Muscle of leg (tissue), 3 donors: ENCODE measurements at regions not wholly inside any gene's neighbourhood (a gene's known extent, or its start where the extent isn't known, plus 50 kb on each side); places are given as distances from the start of the nearest gene placed in this dataset.

Experiments
- DNase-seq: peaks from one replicate; pipeline ENCODE4 v3.0.0; 2013
- H3K27ac ChIP-seq: one replicate; pipeline ENCODE4 v1.5.1; 2013; ENCODE audit warnings: mild to moderate bottlenecking, low read length, control low read depth
- H3K27me3 ChIP-seq: one replicate; pipeline ENCODE4 v1.6.1; 2013; ENCODE audit warnings: low read length; ENCODE audit not compliant: control insufficient read depth, insufficient read depth
- H3K36me3 ChIP-seq: one replicate; pipeline ENCODE4 v1.6.1; 2013; ENCODE audit warnings: low read length; ENCODE audit not compliant: control insufficient read depth, insufficient read depth
- H3K4me1 ChIP-seq: one replicate; pipeline ENCODE4 v1.6.1; 2013; ENCODE audit warnings: low read length; ENCODE audit not compliant: control insufficient read depth, insufficient read depth
- H3K4me3 ChIP-seq: one replicate; pipeline ENCODE4 v1.5.1; 2013; ENCODE audit warnings: low read length, control low read depth
- H3K9me3 ChIP-seq: replicated peaks from 2 replicates; pipeline ENCODE4 v1.6.1; 2013; ENCODE audit warnings: low read depth, low read length; ENCODE audit not compliant: control insufficient read depth
- WGBS: methylation state at CpG from one replicate; pipeline ENCODE4 v1.1.5; 2013; ENCODE audit warnings: missing lambda C conversion rate; ENCODE audit not compliant: insufficient coverage; 5-methylcytosine and 5-hydroxymethylcytosine counted together

GRCh38 chr15:39132070-39132469 lies 448.8 kb upstream of the THBS1 start:
- no CpG with 5 or more reads among the region's 3 CpGs for WGBS
- Histone ChIP-seq H3K27me3 (no peaks in the 10 kb centered on the region), H3K27ac (no peak overlapping the region), H3K4me3 (no peak overlapping the region), H3K4me1 (peaks cover 3% of the 10 kb centered on the region), H3K36me3 (no peaks in the 10 kb centered on the region), H3K9me3 (no peaks in the 10 kb centered on the region)
- DNase-seq: no peak

GRCh38 chr15:39132954-39133600 lies 447.8 kb upstream of the THBS1 start:
- 67% methylated on average over 1 of the region's 2 CpGs for WGBS
- H3K4me1 ChIP-seq: peaks cover 3% of the 10 kb centered on the region
- no peak overlapping the region for H3K27ac ChIP-seq
- H3K36me3 ChIP-seq: no peaks in the 10 kb centered on the region
- no peaks in the 10 kb centered on the region for H3K27me3 ChIP-seq
- no peaks in the 10 kb centered on the region for H3K9me3 ChIP-seq
- H3K4me3 ChIP-seq: no peak overlapping the region
- no peak for DNase-seq

DNA sequence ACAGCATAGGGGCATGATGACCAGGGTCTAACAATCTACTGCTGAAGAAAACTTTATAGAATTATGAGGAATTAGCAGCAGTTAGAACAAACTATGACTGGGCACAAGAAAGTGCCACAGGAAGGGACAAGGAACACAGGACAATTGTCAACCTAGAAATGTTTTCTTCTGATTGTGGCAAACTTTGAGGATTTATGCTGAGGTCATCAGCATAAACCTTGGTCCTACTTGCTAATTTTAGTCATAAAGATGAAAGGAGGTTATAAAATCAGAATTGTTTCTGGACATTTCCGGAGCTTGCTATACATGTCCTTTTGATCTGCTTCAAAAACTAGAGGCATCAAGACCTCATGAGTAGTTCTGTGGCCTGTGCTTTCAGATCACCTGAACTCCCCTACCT lies 446.6 kb upstream of the THBS1 start:
- Histone ChIP-seq H3K4me3 (no peak overlapping the region), H3K4me1 (no peaks in the 10 kb centered on the region), H3K27ac (no peak overlapping the region), H3K9me3 (no peaks in the 10 kb centered on the region), H3K36me3 (no peaks in the 10 kb centered on the region), H3K27me3 (no peaks in the 10 kb centered on the region)
- 86% methylated on average over 1 of the region's 1 CpG for WGBS
- no peak for DNase-seq

DNA sequence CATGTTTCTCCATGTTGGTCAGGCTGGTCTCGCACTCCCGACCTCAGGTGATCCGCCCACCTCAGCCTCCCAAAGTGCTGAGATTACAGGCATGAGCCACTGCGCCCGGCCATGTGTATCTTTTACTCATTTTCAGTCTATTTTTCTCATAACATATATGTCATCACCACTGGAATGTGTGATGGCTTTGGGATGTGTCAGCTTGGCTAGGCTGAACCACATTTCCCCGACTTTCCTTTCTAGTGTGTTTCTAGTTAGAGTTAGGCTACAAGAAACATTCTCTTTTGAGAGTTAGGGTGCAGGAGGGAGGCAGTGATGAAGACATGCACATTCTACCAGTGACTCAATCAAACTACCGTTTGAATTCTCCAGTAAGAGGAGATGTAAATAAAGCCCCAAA lies 444.9 kb upstream of the THBS1 start:
- no peak overlapping the region for H3K4me3 ChIP-seq
- H3K9me3 ChIP-seq: no peaks in the 10 kb centered on the region
- WGBS: no CpG with 5 or more reads among the region's 7 CpGs
- peaks cover 8% of the 10 kb centered on the region for H3K4me1 ChIP-seq
- no peaks in the 10 kb centered on the region for H3K27me3 ChIP-seq
- no peaks in the 10 kb centered on the region for H3K36me3 ChIP-seq
- no peak for DNase-seq
- no peak overlapping the region for H3K27ac ChIP-seq

DNA sequence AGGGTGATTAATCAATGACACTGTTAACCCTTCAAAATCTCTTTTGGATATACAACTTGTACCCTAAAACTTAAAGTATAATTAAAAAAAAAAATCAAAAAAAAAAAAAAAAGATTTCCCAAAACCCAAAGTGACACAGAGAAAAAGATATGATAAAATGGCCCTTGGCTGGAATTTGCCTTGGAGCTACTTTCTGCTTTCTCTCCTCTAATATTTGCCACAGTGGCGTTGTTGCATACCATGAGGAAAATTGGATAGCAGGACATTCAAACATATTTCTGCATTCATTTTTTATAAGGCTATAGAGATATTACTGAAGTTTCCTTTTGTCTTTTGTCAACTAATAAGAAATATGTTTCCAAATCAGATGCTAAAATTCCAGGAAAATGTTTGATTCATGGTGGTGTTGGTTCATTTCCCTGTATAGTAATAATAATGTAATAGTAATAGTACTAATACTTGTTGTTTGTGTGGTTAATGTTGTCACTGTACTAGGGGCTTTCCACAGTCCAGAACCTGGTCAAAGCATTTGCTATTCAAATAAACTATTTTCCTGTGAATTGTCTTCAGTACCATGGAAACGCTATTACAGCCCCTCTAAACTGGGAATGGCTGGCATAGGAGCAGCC lies 441.3 kb upstream of the THBS1 start:
- Histone ChIP-seq H3K27ac (no peak overlapping the region), H3K36me3 (no peaks in the 10 kb centered on the region), H3K27me3 (no peaks in the 10 kb centered on the region), H3K4me1 (peaks cover 9% of the 10 kb centered on the region), H3K9me3 (no peaks in the 10 kb centered on the region), H3K4me3 (no peak overlapping the region)
- no peak for DNase-seq
- whole genome bisulfite sequencing: 40% methylated on average over 1 of the region's 2 CpGs

DNA sequence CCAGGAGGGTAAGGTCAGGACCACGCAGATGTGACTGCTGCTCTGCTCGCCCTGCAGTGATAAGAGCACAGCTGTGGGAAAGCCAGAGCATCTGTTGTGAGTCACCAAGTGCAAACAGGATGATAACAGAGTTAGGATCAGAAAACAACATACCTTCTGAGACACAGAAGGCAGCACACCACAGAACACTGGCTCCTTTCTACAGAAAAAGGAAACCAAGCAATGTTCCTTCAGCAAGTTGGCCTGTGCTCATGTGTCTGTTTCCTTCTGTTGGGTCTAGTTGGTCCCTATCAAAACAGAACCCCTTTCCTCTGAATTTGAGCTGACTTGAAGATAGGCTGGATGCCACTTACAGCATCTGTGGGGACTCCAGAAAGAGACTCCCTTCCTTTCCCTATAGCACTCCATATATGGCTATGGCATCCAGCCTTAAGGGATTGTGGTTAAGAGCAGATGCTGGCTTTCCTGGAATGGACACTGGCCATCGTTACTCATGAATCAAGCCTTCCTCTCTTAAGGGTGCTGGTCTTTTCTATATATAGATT lies 440.7 kb upstream of the THBS1 start:
- peaks cover 9% of the 10 kb centered on the region for H3K4me1 ChIP-seq
- H3K4me3 ChIP-seq: no peak overlapping the region
- WGBS: no CpG with 5 or more reads among the region's 3 CpGs
- peak; percentile 55 for DNase-seq
- no peaks in the 10 kb centered on the region for H3K36me3 ChIP-seq
- H3K27me3 ChIP-seq: no peaks in the 10 kb centered on the region
- H3K27ac ChIP-seq: peak overlapping the region; percentile 74
- no peaks in the 10 kb centered on the region for H3K9me3 ChIP-seq

DNA sequence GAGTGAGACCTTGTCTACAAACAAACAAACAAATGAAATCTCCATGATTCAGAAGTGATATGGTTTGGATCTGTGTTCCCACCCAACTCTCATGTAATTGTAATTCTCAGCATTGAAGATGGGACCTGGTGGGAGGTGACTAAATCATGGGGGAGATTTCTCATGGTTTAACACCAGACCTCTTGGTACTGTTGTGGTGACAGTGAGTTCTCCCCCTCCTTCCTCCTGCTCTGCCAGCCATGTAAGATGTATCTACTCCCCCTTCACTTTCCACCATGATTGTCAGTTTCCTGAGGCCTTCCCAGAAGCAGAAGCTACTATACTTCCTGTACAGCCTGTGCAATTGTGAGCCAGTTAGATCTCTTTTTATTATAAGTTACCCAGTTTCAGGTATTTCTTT lies 438.4 kb upstream of the THBS1 start:
- no peak for DNase-seq
- Histone ChIP-seq H3K27me3 (no peaks in the 10 kb centered on the region), H3K9me3 (no peaks in the 10 kb centered on the region), H3K27ac (no peak overlapping the region), H3K36me3 (no peaks in the 10 kb centered on the region), H3K4me3 (no peak overlapping the region), H3K4me1 (peaks cover 9% of the 10 kb centered on the region)

DNA sequence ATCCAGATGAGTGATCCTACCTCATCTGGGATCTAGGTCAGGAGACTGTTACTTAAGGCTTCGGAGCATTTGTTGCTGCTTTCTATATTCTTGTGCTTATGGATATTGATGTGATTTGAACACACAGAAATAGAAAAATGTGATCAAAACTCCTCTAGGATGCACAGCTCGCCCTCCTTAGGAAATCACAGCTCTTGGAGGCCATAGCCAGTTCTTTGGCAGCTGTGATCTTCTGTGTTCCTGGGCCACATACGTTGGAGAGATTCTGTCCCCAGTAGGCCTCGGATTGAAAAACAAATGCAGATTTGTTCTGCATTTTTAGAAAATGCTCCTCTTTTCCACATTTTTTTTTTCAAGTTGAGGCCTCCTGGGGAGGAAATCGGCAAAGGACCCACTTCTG lies 437.4 kb upstream of the THBS1 start:
- WGBS: 42% methylated on average over 2 of the region's 5 CpGs
- H3K36me3 ChIP-seq: no peaks in the 10 kb centered on the region
- H3K4me1 ChIP-seq: peaks cover 9% of the 10 kb centered on the region
- H3K4me3 ChIP-seq: no peak overlapping the region
- peak; percentile 59 for DNase-seq
- H3K27ac ChIP-seq: peak overlapping the region; percentile 31
- H3K27me3 ChIP-seq: no peaks in the 10 kb centered on the region
- H3K9me3 ChIP-seq: no peaks in the 10 kb centered on the region

GRCh38 chr15:39144051-39144450 lies 436.8 kb upstream of the THBS1 start:
- no peak overlapping the region for H3K4me3 ChIP-seq
- H3K4me1 ChIP-seq: peaks cover 9% of the 10 kb centered on the region
- H3K27ac ChIP-seq: peak overlapping the region; percentile 31
- no peak for DNase-seq
- no peaks in the 10 kb centered on the region for H3K36me3 ChIP-seq
- WGBS: no CpG with 5 or more reads among the region's 2 CpGs
- no peaks in the 10 kb centered on the region for H3K27me3 ChIP-seq
- no peaks in the 10 kb centered on the region for H3K9me3 ChIP-seq

DNA sequence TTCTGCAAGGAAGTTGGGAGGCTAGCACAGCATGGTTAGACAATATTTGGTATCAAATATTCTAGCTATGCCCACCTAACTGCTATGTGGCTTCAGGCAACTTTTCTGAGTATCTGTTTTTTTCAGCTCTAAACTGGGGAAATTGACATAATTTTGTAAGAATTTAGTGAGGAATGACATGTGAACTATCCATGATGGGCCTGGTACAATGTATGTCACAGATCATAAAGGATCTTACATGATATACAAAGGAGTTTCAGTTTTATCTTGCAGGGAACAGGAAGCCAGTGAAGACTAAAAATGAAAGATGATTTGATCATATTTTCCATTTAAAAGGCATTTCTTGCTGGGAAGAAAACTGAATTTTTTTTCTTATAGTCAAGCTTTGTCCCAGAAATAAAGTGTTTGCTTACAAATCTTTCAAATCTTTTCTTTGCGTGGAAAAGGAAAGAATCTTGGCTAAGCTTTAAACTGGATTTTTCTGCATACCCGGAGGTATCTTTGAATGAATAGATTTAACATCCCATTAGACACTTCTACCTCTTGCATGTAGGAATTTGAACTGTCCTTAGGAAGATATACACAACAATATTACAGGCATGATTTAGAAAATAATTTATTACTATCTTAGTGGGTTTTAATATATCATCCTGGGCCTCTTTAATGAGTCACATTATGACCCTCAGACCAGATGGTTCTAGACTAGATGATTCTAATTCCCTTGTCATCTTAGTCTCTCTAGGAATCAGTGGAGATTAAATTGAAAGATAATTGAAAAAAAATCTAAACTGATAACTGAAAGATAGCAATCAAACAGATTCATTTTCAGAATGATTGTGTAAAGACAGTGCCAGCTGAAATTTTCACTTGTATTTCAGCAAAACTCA lies 436.0 kb upstream of the THBS1 start:
- Histone ChIP-seq H3K4me1 (peaks cover 8% of the 10 kb centered on the region), H3K4me3 (no peak overlapping the region), H3K36me3 (no peaks in the 10 kb centered on the region), H3K27me3 (no peaks in the 10 kb centered on the region), H3K27ac (peak overlapping the region; percentile 31), H3K9me3 (no peaks in the 10 kb centered on the region)
- no CpG with 5 or more reads among the region's 2 CpGs for WGBS
- peak; percentile 65 for DNase-seq
